ENCODE measurements at regions not wholly inside any gene's neighbourhood (a gene's known extent, or its start where the extent isn't known, plus 50 kb on each side); places are given as distances from the start of the nearest gene placed in this dataset.

DNA sequence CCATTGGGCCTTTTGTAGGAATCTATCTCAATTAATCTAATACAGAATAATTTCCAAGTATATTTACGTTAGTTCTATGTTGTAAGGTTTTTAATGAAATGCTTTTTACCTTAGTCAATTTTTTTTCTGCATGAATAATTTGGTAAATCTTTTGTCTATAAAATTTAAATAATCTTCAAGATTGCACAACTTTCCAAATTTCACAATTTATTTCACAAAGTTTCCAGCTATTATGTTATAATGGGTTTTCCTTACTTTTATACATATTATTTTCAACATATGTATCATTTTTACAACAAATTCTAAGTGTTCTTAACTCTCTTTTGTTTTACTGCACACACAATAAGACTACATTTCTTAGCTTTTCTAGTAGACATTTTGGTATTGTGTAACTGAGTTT, 470.7 kb downstream of the ETV1 start:
- DNase-seq (ENCODE audit: low read depth): no peak
- TF ChIP-seq, protein P1, sequence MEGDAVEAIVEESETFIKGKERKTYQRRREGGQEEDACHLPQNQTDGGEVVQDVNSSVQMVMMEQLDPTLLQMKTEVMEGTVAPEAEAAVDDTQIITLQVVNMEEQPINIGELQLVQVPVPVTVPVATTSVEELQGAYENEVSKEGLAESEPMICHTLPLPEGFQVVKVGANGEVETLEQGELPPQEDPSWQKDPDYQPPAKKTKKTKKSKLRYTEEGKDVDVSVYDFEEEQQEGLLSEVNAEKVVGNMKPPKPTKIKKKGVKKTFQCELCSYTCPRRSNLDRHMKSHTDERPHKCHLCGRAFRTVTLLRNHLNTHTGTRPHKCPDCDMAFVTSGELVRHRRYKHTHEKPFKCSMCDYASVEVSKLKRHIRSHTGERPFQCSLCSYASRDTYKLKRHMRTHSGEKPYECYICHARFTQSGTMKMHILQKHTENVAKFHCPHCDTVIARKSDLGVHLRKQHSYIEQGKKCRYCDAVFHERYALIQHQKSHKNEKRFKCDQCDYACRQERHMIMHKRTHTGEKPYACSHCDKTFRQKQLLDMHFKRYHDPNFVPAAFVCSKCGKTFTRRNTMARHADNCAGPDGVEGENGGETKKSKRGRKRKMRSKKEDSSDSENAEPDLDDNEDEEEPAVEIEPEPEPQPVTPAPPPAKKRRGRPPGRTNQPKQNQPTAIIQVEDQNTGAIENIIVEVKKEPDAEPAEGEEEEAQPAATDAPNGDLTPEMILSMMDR (IDR thresholded peaks at IDR 0.05; ENCODE audit: control insufficient read depth, insufficient read depth, low read depth, low read length, missing control alignments): no peak
- no peak overlapping the region for H3K4me3 ChIP-seq (ENCODE audit: control insufficient read depth, low read depth, low read length)

DNA sequence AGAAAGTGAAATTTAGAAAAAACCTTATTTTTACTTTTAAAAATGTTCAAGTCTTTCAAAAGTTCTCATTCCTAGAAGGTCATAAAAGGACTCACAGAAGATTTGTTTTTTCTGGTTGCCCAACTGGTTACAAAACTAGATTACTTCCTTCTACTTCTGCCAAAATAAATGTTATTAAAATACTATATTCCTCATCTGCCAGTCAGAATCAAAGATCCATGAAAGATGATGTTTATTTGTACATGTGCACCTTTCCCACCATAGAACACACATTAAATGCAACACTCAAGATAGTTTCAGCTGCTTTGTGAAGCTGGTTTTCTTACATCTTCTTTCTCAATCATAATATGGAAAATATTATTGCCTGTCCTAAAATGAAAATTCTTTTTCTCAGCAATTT, 465.4 kb downstream of the ETV1 start:
- DNase-seq (ENCODE audit: low read depth): no peak
- TF ChIP-seq, protein P1 (IDR thresholded peaks at IDR 0.05; ENCODE audit: control insufficient read depth, insufficient read depth, low read depth, low read length, missing control alignments): no peak
- no peak overlapping the region for H3K4me3 ChIP-seq (ENCODE audit: control insufficient read depth, low read depth, low read length)

DNA sequence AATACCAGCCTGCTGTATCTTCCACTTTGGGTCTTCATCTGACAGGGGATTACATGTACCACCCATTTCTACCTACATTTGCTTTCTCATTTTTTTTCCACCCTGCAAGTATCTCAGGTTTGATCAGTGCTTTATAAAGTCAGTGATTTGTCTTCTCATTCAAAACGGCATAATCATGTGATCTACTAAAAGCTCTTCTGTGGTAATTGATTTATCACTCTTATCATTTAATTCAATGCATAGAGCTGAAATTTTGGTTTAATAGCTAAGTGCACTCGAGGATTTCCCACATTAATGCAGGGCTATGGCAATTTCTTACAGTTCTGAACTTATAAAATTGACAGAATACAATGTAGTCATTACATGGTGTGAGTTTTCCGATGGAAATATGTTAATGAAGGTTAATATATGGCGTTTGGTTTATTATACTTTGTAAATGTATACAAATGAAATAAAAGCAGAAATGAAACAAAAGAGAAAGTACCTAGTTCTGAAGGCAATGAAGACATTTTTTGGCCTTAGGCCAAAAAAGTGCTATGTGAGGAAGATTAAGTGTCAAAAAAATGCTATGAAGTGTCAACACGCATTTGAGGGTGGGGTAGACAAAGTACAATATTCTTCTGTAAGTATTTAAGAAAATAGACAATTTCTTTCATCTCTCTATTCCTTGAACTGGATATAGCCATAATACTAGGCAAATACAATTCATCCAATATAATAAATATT, 457.3 kb downstream of the ETV1 start:
- no peak overlapping the region for H3K4me3 ChIP-seq (ENCODE audit: control insufficient read depth, low read depth, low read length)
- DNase-seq (ENCODE audit: low read depth): no peak
- TF ChIP-seq, protein P1 (IDR thresholded peaks at IDR 0.05; ENCODE audit: control insufficient read depth, insufficient read depth, low read depth, low read length, missing control alignments): no peak

DNA sequence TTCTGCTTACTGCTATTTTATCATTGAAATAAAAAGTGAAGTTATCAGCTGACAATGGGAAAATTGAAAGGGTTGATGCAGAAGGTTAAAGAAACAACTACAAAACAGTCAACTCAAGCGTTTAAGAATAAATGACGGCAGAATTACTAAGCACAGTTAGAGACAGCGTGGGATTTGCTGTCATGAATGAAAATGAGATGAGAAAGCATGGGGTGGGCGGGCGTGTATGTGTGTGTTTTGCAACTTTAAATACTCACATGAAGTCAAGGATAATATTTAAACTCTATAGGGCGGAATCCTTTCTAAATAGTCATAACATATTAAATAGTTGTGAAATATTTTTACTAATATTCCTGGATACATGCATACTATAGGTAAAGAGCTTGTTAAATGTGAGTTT, 450.8 kb downstream of the ETV1 start:
- TF ChIP-seq, protein P1 (IDR thresholded peaks at IDR 0.05; ENCODE audit: control insufficient read depth, insufficient read depth, low read depth, low read length, missing control alignments): no peak
- no peak for DNase-seq (ENCODE audit: low read depth)
- no peak overlapping the region for H3K4me3 ChIP-seq (ENCODE audit: control insufficient read depth, low read depth, low read length)

DNA sequence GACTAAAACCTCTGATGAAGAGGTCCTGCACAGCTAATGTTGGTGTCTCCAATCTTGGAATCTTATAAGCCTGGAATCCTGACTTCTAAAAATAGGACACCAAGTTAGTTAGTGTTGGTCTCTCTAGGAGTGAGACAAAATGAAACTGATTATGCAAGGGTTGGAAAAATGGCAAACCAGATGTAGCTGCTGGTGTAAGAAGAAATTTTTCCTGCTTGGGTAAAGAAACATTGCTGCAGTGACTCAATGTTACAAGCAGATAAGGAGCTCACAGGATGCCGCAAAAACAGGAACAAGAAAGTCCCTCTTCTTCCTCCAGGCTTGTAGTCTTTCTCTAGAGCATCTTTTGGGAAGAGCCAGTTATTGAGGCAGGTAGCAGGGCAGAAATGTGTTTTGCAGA, 449.0 kb downstream of the ETV1 start:
- TF ChIP-seq, protein P1 (IDR thresholded peaks at IDR 0.05; ENCODE audit: control insufficient read depth, insufficient read depth, low read depth, low read length, missing control alignments): no peak
- H3K4me3 ChIP-seq (ENCODE audit: control insufficient read depth, low read depth, low read length): no peak overlapping the region
- peak; percentile 70 for DNase-seq (ENCODE audit: low read depth)

DNA sequence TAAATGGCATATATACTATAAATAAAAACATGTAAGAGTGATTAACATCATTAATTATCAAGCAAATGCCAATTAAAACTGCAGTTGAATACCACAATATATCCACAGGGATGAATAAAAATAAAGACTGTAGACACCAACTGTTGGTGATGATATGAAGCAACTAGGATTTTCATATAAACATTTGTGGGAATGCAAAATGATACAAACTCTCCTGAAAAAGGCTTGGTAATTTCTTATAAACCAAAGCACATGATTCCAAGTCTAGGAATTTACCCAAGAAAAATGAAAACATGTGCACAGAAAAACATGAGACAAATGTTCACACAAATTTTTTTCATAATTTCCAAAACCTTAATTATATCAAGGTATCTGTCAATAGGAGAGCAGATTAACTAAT, 448.1 kb downstream of the ETV1 start:
- H3K4me3 ChIP-seq (ENCODE audit: control insufficient read depth, low read depth, low read length): no peak overlapping the region
- TF ChIP-seq, protein P1 (IDR thresholded peaks at IDR 0.05; ENCODE audit: control insufficient read depth, insufficient read depth, low read depth, low read length, missing control alignments): no peak
- no peak for DNase-seq (ENCODE audit: low read depth)

Measured in AG09309 (cell line).